Sigmoid colon (tissue), 6 donors: ENCODE measurements at regions not wholly inside any gene's neighbourhood (a gene's known extent, or its start where the extent isn't known, plus 50 kb on each side); places are given as distances from the start of the nearest gene placed in this dataset.

ENCODE experiments used
- DNase-seq: peaks from one replicate; pipeline ENCODE4 v3.0.0-alpha.2; 2019
- H3K27ac ChIP-seq, 4 donors: fragments of 200-600 bp; sonication (generic); one replicate each; pipeline ENCODE4 v1.5.1; 2016 to 2019; ENCODE audit warnings: mild to moderate bottlenecking in 1 of 4
- H3K27me3 ChIP-seq, 3 donors: fragments of 200-600 bp; sonication (generic); one replicate each; pipeline ENCODE4 v1.5.1; 2019; ENCODE audit warnings: mild to moderate bottlenecking in 1 of 3
- H3K36me3 ChIP-seq, 4 donors: fragments of 200-600 bp; sonication (generic); one replicate each; pipeline ENCODE4 v1.5.1; 2016 to 2019
- H3K4me1 ChIP-seq, 4 donors: fragments of 200-600 bp; sonication (generic); one replicate each; pipeline ENCODE4 v1.5.1; 2017 to 2019
- H3K4me3 ChIP-seq, 4 donors: fragments of 200-600 bp; sonication (generic); one replicate each; pipeline ENCODE4 v1.5.1; 2017 to 2019; ENCODE audit warnings: mild to moderate bottlenecking in 2 of 4, moderate library complexity in 1 of 4
- H3K9me3 ChIP-seq, 4 donors: fragments of 200-600 bp in 3 of 4; sonication (generic) in 3 of 4; one replicate each; pipeline versions ENCODE4 v1.5.1 to v1.6.1; 2013 to 2019
- EP300 ChIP-seq, 4 donors: sonication (generic); formaldehyde crosslinking; IDR thresholded peaks; one replicate each; pipeline ENCODE4 v1.6.1; 2017; ENCODE audit warnings: antibody characterized with exemption in 4 of 4
- POLR2A ChIP-seq, 2 donors: fragments of 450-650 bp; IDR thresholded peaks; one replicate each; pipeline ENCODE4 v1.6.1; 2016; ENCODE audit warnings: antibody characterized with exemption in 2 of 2, mild to moderate bottlenecking in 2 of 2, moderate library complexity in 2 of 2
- POLR2AphosphoS5 ChIP-seq, 4 donors: sonication (generic); formaldehyde crosslinking; IDR thresholded peaks; one replicate each; pipeline ENCODE4 v1.6.1; 2017; ENCODE audit warnings: antibody characterized with exemption in 4 of 4
- WGBS, 2 donors: extraction: QIAGEN DNeasy Blood & Tissue Kit; methylation state at CpG; one replicate each; pipeline ENCODE4 v1.1.7; 2013; 5-methylcytosine and 5-hydroxymethylcytosine counted together
- intact Hi-C: fragments of 100-400 bp; cut with DNase I; formaldehyde crosslinking; loops from one replicate; pipeline ENCODE4 v1.15.1; 2023
- TF ChIP-seq, protein P1 (sequence below), 4 experiments: fragments of 450-650 bp in 3 of 4; fragments of 200-600 bp in 1 of 4; IDR thresholded peaks; one replicate each; pipeline ENCODE4 v1.5.1; 2016 to 2019; ENCODE audit warnings: antibody characterized with exemption in 4 of 4, mild to moderate bottlenecking in 3 of 4, moderate library complexity in 2 of 4
- donor health status: healthy with polysubstance abuse.
- donor health status: healthy.

DNA sequence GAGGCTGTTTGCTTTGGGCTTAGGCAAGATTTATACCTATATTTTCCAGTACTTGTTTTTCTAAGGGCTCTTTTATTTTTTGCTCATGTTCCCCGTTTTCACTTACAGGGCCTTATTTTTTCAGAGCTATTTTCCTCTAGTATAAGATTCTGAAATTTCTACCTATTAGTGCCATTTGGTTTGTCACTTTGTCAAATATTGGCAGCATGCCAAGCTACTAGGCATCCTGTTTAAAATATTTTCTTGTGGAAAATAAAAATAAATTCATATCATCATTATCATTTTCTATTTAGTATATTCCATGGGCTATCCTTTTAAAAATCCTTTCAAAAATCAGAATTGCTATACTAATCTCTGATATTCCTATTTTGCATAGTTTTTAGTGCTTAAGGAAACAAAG, 64.8 kb upstream of the CHST9 start:
- TF ChIP-seq POLR2A (IDR thresholded peaks at IDR 0.05) (no peak), EP300 (IDR thresholded peaks at IDR 0.05) (no peak), POLR2AphosphoS5 (IDR thresholded peaks at IDR 0.05) (no peak)
- TF ChIP-seq, protein P1, sequence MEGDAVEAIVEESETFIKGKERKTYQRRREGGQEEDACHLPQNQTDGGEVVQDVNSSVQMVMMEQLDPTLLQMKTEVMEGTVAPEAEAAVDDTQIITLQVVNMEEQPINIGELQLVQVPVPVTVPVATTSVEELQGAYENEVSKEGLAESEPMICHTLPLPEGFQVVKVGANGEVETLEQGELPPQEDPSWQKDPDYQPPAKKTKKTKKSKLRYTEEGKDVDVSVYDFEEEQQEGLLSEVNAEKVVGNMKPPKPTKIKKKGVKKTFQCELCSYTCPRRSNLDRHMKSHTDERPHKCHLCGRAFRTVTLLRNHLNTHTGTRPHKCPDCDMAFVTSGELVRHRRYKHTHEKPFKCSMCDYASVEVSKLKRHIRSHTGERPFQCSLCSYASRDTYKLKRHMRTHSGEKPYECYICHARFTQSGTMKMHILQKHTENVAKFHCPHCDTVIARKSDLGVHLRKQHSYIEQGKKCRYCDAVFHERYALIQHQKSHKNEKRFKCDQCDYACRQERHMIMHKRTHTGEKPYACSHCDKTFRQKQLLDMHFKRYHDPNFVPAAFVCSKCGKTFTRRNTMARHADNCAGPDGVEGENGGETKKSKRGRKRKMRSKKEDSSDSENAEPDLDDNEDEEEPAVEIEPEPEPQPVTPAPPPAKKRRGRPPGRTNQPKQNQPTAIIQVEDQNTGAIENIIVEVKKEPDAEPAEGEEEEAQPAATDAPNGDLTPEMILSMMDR (IDR thresholded peaks at IDR 0.05) = no peak
- H3K4me3 ChIP-seq = no peak overlapping the region
- H3K9me3 ChIP-seq = no peaks in the 10 kb centered on the region
- no peak for DNase-seq
- no peak overlapping the region for H3K27ac ChIP-seq
- H3K36me3 ChIP-seq = no peaks in the 10 kb centered on the region
- 80 to 82% methylated on average over 1 of the region's 1 CpG for WGBS, 2 donors
- no peaks in the 10 kb centered on the region for H3K27me3 ChIP-seq
- H3K4me1 ChIP-seq = no peaks in the 10 kb centered on the region
- intact Hi-C loops = no loop called here

DNA sequence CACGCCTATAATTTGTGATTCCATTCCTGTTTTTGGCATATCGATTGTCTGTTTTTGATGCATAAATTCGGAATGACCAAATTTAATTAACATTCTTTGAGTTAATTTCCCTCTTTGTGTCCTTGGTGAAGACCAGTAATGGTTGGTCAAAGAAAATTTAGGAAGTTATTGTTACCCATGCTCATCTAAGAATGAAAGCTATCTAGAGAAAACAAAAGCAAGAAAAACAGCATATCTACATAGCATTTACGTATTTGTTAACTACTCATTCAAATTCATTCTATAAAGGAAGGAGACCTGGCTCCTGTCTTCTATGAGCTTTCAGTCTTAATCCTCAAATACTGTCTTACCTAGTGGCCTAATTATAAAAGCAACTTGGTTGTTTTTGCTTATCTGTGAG, 59.2 kb upstream of the CHST9 start:
- no peak for DNase-seq
- H3K27ac ChIP-seq = no peak overlapping the region
- H3K4me1 ChIP-seq = no peaks in the 10 kb centered on the region
- 87 to 90% methylated on average over 4 of the region's 4 CpGs for WGBS, 2 donors
- H3K4me3 ChIP-seq = no peak overlapping the region
- intact Hi-C loops = no loop called here
- no peaks in the 10 kb centered on the region for H3K36me3 ChIP-seq
- TF ChIP-seq EP300 (IDR thresholded peaks at IDR 0.05) (no peak), POLR2A (IDR thresholded peaks at IDR 0.05) (no peak), POLR2AphosphoS5 (IDR thresholded peaks at IDR 0.05) (no peak)
- TF ChIP-seq, protein P1 (IDR thresholded peaks at IDR 0.05) = no peak
- H3K9me3 ChIP-seq = peaks cover 0 to 1% (median 0%) of the 10 kb centered on the region in 4 donors
- no peaks in the 10 kb centered on the region for H3K27me3 ChIP-seq

DNA sequence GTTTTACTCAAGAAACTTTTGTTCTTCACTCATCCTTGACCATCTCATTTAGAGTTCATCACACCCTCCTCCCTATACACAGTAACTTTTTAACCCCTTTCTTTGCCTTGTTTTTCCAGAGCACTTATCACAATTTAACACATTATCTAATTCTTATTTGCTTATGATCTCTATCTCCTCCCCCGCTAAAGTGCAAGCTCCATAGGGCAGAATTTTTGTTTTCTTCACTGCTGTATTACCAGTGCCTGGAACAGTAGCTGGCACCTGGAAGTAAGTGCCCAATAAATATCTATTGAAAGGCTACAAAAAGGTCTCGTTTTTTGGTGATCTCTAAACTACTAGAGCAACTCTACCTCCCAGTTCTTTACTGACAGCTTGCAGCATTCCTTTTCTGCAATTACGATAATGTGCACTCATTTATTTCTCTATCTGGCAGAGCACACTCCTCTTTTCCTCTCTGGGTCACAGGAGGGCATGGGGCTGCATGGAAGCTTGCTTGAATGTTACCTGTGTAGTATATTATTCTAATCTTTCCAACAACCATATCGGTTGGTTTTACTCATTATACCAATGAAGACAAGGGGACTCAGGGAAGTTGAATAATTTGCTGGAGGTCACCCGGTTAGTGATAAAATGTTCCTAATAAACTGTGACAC, 57.4 kb upstream of the CHST9 start:
- TF ChIP-seq, protein P1 (IDR thresholded peaks at IDR 0.05) = no peak
- TF ChIP-seq EP300 (IDR thresholded peaks at IDR 0.05) = no peak
- TF ChIP-seq POLR2AphosphoS5 (IDR thresholded peaks at IDR 0.05) = no peak
- TF ChIP-seq POLR2A (IDR thresholded peaks at IDR 0.05) = no peak
- no peaks in the 10 kb centered on the region for H3K27me3 ChIP-seq
- H3K36me3 ChIP-seq = no peaks in the 10 kb centered on the region
- DNase-seq = no peak
- no peaks in the 10 kb centered on the region for H3K4me1 ChIP-seq
- H3K9me3 ChIP-seq = peaks cover 0 to 3% (median 0%) of the 10 kb centered on the region in 4 donors
- H3K4me3 ChIP-seq = no peak overlapping the region
- no peak overlapping the region for H3K27ac ChIP-seq
- intact Hi-C loops = no loop called here
- WGBS, 2 donors = 66 to 70% methylated on average over 5 of the region's 5 CpGs

DNA sequence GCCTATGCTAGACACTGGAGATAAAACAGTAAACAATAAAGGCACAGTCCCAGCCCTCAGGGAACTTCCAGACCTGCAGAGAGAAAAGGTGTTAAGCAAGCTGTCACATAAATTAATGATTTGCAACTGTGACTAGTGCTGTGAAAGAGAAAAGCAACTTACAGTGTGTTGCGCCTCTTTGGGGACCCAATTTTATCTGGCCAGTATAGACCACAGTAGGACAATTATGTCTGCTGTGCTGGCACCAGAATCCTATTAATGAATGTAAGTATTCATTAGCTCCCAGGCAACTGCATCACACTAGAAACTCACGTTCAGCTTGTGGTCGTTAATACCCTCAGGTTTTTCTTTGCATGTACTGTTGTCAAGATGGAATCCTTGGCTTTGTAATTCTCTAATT, 55.3 kb upstream of the CHST9 start:
- TF ChIP-seq, protein P1 (IDR thresholded peaks at IDR 0.05) = no peak
- no peak for TF ChIP-seq EP300 (IDR thresholded peaks at IDR 0.05)
- no peak for TF ChIP-seq POLR2A (IDR thresholded peaks at IDR 0.05)
- no peak for TF ChIP-seq POLR2AphosphoS5 (IDR thresholded peaks at IDR 0.05)
- H3K27me3 ChIP-seq = no peaks in the 10 kb centered on the region
- DNase-seq = no peak
- intact Hi-C loops = no loop called here
- peaks cover 0 to 3% (median 0%) of the 10 kb centered on the region in 4 donors for H3K9me3 ChIP-seq
- no peaks in the 10 kb centered on the region for H3K36me3 ChIP-seq
- H3K27ac ChIP-seq = no peak overlapping the region
- H3K4me3 ChIP-seq = no peak overlapping the region
- H3K4me1 ChIP-seq = no peaks in the 10 kb centered on the region
- WGBS, 2 donors = 78% methylated on average over 3 of the region's 3 CpGs

DNA sequence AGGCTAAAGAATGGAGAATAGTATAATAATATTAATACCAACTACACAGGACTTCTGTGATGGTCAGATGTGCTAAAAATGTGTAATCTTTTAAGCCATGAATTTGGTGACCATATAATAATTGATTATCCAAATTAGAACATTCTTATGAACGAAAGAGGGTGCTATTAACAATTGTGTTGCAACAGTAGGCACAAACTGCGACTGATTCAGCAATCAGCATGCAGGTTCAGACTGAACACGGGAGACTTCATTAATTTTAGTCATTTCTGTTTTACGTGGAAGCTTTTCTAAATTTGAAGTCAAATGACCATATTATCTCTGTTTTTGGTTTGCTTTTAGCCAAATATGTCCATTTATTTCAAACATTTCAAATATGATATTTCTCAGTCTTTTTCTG, 54.6 kb upstream of the CHST9 start:
- DNase-seq = no peak
- 84 to 86% methylated on average over 4 of the region's 4 CpGs for WGBS, 2 donors
- H3K36me3 ChIP-seq = no peaks in the 10 kb centered on the region
- no peak overlapping the region for H3K27ac ChIP-seq
- no peaks in the 10 kb centered on the region for H3K27me3 ChIP-seq
- no peak overlapping the region for H3K4me3 ChIP-seq
- H3K4me1 ChIP-seq = no peaks in the 10 kb centered on the region
- H3K9me3 ChIP-seq = peaks cover 0 to 3% (median 0%) of the 10 kb centered on the region in 4 donors
- TF ChIP-seq EP300 (IDR thresholded peaks at IDR 0.05) (no peak), POLR2A (IDR thresholded peaks at IDR 0.05) (no peak)
- TF ChIP-seq, protein P1 (IDR thresholded peaks at IDR 0.05) = no peak
- intact Hi-C loops = no loop called here
